OCI-LY1 (cell line): ENCODE measurements at regions not wholly inside any gene's neighbourhood (a gene's known extent, or its start where the extent isn't known, plus 50 kb on each side); places are given as distances from the start of the nearest gene placed in this dataset.

Source experiments
- H2AFZ ChIP-seq: fragments of 200-600 bp; sonication (generic), shearing (Covaris generic); 2 replicates; pipeline ENCODE4 v1.6.0; 2014; ENCODE audit warnings: antibody characterized with exemption, mild to moderate bottlenecking, low read length
- H3F3A ChIP-seq: fragments of 200-600 bp; sonication (generic), shearing (Covaris generic); 2 replicates; pipeline ENCODE4 v1.6.0; 2014; ENCODE audit warnings: mild to moderate bottlenecking, antibody characterized with exemption, low read length, moderate library complexity; ENCODE audit not compliant: insufficient read depth
- H3K27ac ChIP-seq: fragments of 200-600 bp; sonication (generic); 2 replicates; pipeline ENCODE4 v1.5.1; 2014; ENCODE audit warnings: low read length, mixed run types, mild to moderate bottlenecking, low read depth; ENCODE audit not compliant: poor library complexity, severe bottlenecking
- H3K27me3 ChIP-seq: fragments of 200-600 bp; sonication (generic); 2 replicates; pipeline ENCODE4 v1.6.0; 2014; ENCODE audit warnings: antibody characterized with exemption, mild to moderate bottlenecking, low read length, moderate library complexity; ENCODE audit not compliant: insufficient read depth
- H3K36me3 ChIP-seq: fragments of 200-600 bp; sonication (generic); 2 replicates; pipeline ENCODE4 v1.6.1; 2014; ENCODE audit warnings: mild to moderate bottlenecking, antibody characterized with exemption, low read length, moderate library complexity, mixed read lengths; ENCODE audit not compliant: insufficient read depth
- H3K4me1 ChIP-seq: fragments of 200-600 bp; sonication (generic); 2 replicates; pipeline ENCODE4 v1.5.1; 2014; ENCODE audit warnings: mild to moderate bottlenecking, low read length, moderate library complexity; ENCODE audit not compliant: insufficient read depth, severe bottlenecking
- H3K4me2 ChIP-seq: fragments of 200-600 bp; sonication (generic), shearing (Covaris generic); 2 replicates; pipeline ENCODE4 v1.6.1; 2014; ENCODE audit warnings: low read length
- H3K4me3 ChIP-seq: fragments of 200-600 bp; sonication (generic); 2 replicates; pipeline ENCODE4 v1.5.1; 2014; ENCODE audit warnings: low read length, low read depth, mild to moderate bottlenecking, mixed read lengths; ENCODE audit not compliant: poor library complexity, severe bottlenecking
- H3K79me2 ChIP-seq: fragments of 200-600 bp; shearing (Covaris generic); 2 replicates; pipeline ENCODE4 v1.6.1; 2016; ENCODE audit warnings: mixed run types, low read length, mixed read lengths; ENCODE audit not compliant: insufficient read depth
- H3K9ac ChIP-seq: fragments of 200-600 bp; sonication (generic), shearing (Covaris generic); 2 replicates; pipeline ENCODE4 v1.6.1; 2014; ENCODE audit warnings: mild to moderate bottlenecking, low read length, mixed read lengths
- H3K9me2 ChIP-seq: fragments of 200-600 bp; sonication (generic), shearing (Covaris generic); 2 replicates; pipeline ENCODE4 v1.6.1; 2014; ENCODE audit warnings: low read depth, mild to moderate bottlenecking, low read length, mixed read lengths
- H3K9me3 ChIP-seq: fragments of 200-600 bp; shearing (Covaris generic); 2 replicates; pipeline ENCODE4 v1.6.1; 2014; ENCODE audit warnings: low read length, mixed read lengths
- H4K20me1 ChIP-seq: fragments of 200-600 bp; sonication (generic), shearing (Covaris generic); 2 replicates; pipeline ENCODE4 v1.6.0; 2016; ENCODE audit warnings: mild to moderate bottlenecking, low read length; ENCODE audit not compliant: insufficient read depth
- EZH2 ChIP-seq: fragments of 200-600 bp; sonication (generic), shearing (Covaris generic); IDR thresholded peaks from 2 replicates; pipeline ENCODE4 v1.8.0; 2017; ENCODE audit warnings: borderline replicate concordance, mixed run types, mild to moderate bottlenecking, antibody characterized with exemption, low read length, moderate library complexity, mixed read lengths
- TF ChIP-seq, protein P1 (sequence below): fragments of 200-600 bp; sonication (generic), shearing (Covaris generic); IDR thresholded peaks from 2 replicates; pipeline ENCODE4 v1.5.1; 2017; ENCODE audit warnings: mild to moderate bottlenecking, antibody characterized with exemption, low read length, moderate library complexity, mixed read lengths

- no peak overlapping the region for H3K4me2 ChIP-seq
These were observed 1434.3 kb upstream of the ADGRB3 start for GRCh38 chr6:67200626-67201403.

GRCh38 chr6:67199425-67199824 lies 1435.7 kb upstream of the ADGRB3 start:
- H3F3A ChIP-seq = no peaks in the 10 kb centered on the region
- no peak overlapping the region for H3K4me3 ChIP-seq
- no peak overlapping the region for H3K9ac ChIP-seq
- TF ChIP-seq, protein P1, sequence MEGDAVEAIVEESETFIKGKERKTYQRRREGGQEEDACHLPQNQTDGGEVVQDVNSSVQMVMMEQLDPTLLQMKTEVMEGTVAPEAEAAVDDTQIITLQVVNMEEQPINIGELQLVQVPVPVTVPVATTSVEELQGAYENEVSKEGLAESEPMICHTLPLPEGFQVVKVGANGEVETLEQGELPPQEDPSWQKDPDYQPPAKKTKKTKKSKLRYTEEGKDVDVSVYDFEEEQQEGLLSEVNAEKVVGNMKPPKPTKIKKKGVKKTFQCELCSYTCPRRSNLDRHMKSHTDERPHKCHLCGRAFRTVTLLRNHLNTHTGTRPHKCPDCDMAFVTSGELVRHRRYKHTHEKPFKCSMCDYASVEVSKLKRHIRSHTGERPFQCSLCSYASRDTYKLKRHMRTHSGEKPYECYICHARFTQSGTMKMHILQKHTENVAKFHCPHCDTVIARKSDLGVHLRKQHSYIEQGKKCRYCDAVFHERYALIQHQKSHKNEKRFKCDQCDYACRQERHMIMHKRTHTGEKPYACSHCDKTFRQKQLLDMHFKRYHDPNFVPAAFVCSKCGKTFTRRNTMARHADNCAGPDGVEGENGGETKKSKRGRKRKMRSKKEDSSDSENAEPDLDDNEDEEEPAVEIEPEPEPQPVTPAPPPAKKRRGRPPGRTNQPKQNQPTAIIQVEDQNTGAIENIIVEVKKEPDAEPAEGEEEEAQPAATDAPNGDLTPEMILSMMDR = no peak
- no peak for TF ChIP-seq EZH2
- no peak overlapping the region for H3K4me2 ChIP-seq
- H3K9me2 ChIP-seq = no peaks in the 10 kb centered on the region
- no peaks in the 10 kb centered on the region for H3K36me3 ChIP-seq
- no peak overlapping the region for H2AFZ ChIP-seq
- no peaks in the 10 kb centered on the region for H4K20me1 ChIP-seq
- no peaks in the 10 kb centered on the region for H3K27me3 ChIP-seq
- H3K9me3 ChIP-seq = no peaks in the 10 kb centered on the region
- no peaks in the 10 kb centered on the region for H3K4me1 ChIP-seq
- no peak overlapping the region for H3K27ac ChIP-seq
- no peaks in the 10 kb centered on the region for H3K79me2 ChIP-seq

More at GRCh38 chr6:67200626-67201403, 1434.3 kb upstream of the ADGRB3 start:
- no peak overlapping the region for H3K27ac ChIP-seq
- no peaks in the 10 kb centered on the region for H3K79me2 ChIP-seq
- H2AFZ ChIP-seq = no peak overlapping the region
- no peaks in the 10 kb centered on the region for H3K27me3 ChIP-seq
- no peaks in the 10 kb centered on the region for H4K20me1 ChIP-seq
- H3K9ac ChIP-seq = no peak overlapping the region
- TF ChIP-seq, protein P1 = no peak
- no peak for TF ChIP-seq EZH2
- H3K9me3 ChIP-seq = no peaks in the 10 kb centered on the region
- H3K4me1 ChIP-seq = no peaks in the 10 kb centered on the region
- H3F3A ChIP-seq = no peaks in the 10 kb centered on the region
- H3K9me2 ChIP-seq = no peaks in the 10 kb centered on the region
- no peaks in the 10 kb centered on the region for H3K36me3 ChIP-seq
- H3K4me3 ChIP-seq = no peak overlapping the region

DNA sequence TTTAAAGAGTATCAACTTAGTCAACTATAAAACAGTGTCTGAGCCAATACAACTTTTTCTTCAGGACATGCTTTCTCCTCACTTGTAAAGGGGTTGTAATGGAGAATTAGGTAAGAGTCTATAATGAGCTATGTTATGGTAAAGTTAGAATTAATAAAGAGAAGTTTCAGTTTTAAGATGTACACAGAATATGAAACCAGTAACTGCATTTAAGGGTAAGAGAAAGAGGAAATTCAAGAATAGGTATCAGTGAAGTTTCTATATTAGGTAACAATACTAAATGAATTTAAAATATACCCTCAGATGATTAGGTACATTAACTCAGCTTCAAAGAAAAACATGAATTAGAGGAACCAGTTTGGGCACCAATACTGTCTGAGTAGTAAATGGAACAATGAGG lies 1444.3 kb upstream of the ADGRB3 start:
- no peak overlapping the region for H2AFZ ChIP-seq
- H3K4me2 ChIP-seq = no peak overlapping the region
- H3K9ac ChIP-seq = no peak overlapping the region
- no peaks in the 10 kb centered on the region for H3K4me1 ChIP-seq
- H4K20me1 ChIP-seq = no peaks in the 10 kb centered on the region
- H3K9me3 ChIP-seq = peaks cover 6% of the 10 kb centered on the region; the same call in 1 of the 2 replicates
- no peaks in the 10 kb centered on the region for H3K36me3 ChIP-seq
- no peak overlapping the region for H3K4me3 ChIP-seq
- H3K27ac ChIP-seq = no peak overlapping the region
- no peaks in the 10 kb centered on the region for H3K9me2 ChIP-seq
- no peak for TF ChIP-seq EZH2
- TF ChIP-seq, protein P1 = no peak
- no peaks in the 10 kb centered on the region for H3K27me3 ChIP-seq
- H3K79me2 ChIP-seq = no peaks in the 10 kb centered on the region
- H3F3A ChIP-seq = no peaks in the 10 kb centered on the region
